ENCODE measurements at regions not wholly inside any gene's neighbourhood (a gene's known extent, or its start where the extent isn't known, plus 50 kb on each side); places are given as distances from the start of the nearest gene placed in this dataset.

DNA sequence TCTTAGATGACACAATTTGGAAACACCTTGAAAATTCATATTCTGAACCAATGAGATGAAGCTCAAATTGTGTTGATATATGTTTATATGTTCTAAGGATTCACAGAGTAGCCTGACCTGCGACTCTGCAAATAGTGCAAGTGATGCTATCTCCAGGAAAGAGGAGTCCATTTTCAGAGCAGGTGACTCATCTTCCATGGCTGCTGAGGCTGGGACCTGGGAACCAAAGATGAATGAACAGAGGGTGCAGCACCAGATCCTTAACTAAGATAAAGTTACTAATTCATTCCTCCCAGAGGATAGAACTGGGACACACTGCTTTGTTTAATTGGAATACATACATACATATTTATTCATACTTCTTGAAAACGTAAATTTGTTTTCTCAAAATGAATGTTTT lies 240.6 kb upstream of the SEMA3C start:
- TF ChIP-seq EZH2 (conservative IDR thresholded peaks at IDR 0.05; ENCODE audit: low read depth, low read length) (no peak), ETV6 (CRISPR knock-in tag; conservative IDR thresholded peaks at IDR 0.05) (no peak), TAF1 (CRISPR knock-in tag; IDR thresholded peaks at IDR 0.05) (no peak), MIER2 (CRISPR knock-in tag; IDR thresholded peaks at IDR 0.05) (no peak), ZNF124 (CRISPR knock-in tag; IDR thresholded peaks at IDR 0.05) (no peak), KAT7 (CRISPR knock-in tag; IDR thresholded peaks at IDR 0.05; ENCODE audit: borderline replicate concordance) (no peak), NPAS2 (CRISPR knock-in tag; IDR thresholded peaks at IDR 0.05; ENCODE audit: borderline replicate concordance) (no peak), MYNN (CRISPR knock-in tag; IDR thresholded peaks at IDR 0.05; ENCODE audit: low read depth) (no peak), ZBTB20 (CRISPR knock-in tag; IDR thresholded peaks at IDR 0.05; ENCODE audit: borderline replicate concordance, low read depth) (no peak), SRSF9 (IDR thresholded peaks at IDR 0.05; ENCODE audit: borderline replicate concordance, insufficient read depth, low read depth, low read length, poor library complexity, severe bottlenecking) (no peak), SIN3A (IDR thresholded peaks at IDR 0.05; ENCODE audit: borderline replicate concordance, low read depth, low read length) (no peak)
- TF ChIP-seq, protein P1, sequence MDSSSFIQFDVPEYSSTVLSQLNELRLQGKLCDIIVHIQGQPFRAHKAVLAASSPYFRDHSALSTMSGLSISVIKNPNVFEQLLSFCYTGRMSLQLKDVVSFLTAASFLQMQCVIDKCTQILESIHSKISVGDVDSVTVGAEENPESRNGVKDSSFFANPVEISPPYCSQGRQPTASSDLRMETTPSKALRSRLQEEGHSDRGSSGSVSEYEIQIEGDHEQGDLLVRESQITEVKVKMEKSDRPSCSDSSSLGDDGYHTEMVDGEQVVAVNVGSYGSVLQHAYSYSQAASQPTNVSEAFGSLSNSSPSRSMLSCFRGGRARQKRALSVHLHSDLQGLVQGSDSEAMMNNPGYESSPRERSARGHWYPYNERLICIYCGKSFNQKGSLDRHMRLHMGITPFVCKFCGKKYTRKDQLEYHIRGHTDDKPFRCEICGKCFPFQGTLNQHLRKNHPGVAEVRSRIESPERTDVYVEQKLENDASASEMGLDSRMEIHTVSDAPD (CRISPR knock-in tag; IDR thresholded peaks at IDR 0.05), result no peak
- TF ChIP-seq, protein P2, sequence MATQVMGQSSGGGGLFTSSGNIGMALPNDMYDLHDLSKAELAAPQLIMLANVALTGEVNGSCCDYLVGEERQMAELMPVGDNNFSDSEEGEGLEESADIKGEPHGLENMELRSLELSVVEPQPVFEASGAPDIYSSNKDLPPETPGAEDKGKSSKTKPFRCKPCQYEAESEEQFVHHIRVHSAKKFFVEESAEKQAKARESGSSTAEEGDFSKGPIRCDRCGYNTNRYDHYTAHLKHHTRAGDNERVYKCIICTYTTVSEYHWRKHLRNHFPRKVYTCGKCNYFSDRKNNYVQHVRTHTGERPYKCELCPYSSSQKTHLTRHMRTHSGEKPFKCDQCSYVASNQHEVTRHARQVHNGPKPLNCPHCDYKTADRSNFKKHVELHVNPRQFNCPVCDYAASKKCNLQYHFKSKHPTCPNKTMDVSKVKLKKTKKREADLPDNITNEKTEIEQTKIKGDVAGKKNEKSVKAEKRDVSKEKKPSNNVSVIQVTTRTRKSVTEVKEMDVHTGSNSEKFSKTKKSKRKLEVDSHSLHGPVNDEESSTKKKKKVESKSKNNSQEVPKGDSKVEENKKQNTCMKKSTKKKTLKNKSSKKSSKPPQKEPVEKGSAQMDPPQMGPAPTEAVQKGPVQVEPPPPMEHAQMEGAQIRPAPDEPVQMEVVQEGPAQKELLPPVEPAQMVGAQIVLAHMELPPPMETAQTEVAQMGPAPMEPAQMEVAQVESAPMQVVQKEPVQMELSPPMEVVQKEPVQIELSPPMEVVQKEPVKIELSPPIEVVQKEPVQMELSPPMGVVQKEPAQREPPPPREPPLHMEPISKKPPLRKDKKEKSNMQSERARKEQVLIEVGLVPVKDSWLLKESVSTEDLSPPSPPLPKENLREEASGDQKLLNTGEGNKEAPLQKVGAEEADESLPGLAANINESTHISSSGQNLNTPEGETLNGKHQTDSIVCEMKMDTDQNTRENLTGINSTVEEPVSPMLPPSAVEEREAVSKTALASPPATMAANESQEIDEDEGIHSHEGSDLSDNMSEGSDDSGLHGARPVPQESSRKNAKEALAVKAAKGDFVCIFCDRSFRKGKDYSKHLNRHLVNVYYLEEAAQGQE (IDR thresholded peaks at IDR 0.05; ENCODE audit: borderline replicate concordance in 1 of 2, low read depth in 1 of 2, low read length in 2 of 2), result no peak
- TF ChIP-seq, protein P3, sequence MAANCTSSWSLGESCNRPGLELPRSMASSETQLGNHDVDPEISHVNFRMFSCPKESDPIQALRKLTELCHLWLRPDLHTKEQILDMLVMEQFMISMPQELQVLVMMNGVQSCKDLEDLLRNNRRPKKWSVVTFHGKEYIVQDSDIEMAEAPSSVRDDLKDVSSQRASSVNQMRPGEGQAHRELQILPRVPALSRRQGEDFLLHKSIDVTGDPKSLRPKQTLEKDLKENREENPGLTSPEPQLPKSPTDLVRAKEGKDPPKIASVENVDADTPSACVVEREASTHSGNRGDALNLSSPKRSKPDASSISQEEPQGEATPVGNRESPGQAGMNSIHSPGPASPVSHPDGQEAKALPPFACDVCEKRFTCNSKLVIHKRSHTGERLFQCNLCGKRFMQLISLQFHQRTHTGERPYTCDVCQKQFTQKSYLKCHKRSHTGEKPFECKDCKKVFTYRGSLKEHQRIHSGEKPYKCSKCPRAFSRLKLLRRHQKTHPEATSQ (CRISPR knock-in tag; IDR thresholded peaks at IDR 0.05; ENCODE audit: borderline replicate concordance), result no peak

Data from HepG2 (cell line).